ENCODE measurements at regions not wholly inside any gene's neighbourhood (a gene's known extent, or its start where the extent isn't known, plus 50 kb on each side); places are given as distances from the start of the nearest gene placed in this dataset.
A peak's percentile ranks its signal among the peaks of the same experiment; 100 is the strongest.

- TF ChIP-seq NFAT5 (CRISPR knock-in tag; IDR thresholded peaks at IDR 0.05): no peak
- no peak for TF ChIP-seq ZNF607 (CRISPR knock-in tag; IDR thresholded peaks at IDR 0.05; ENCODE audit: borderline replicate concordance)
- TF ChIP-seq USF2 (IDR thresholded peaks at IDR 0.05; ENCODE audit: low read depth, low read length): no peak
- TF ChIP-seq USF2 (CRISPR knock-in tag; IDR thresholded peaks at IDR 0.05; ENCODE audit: borderline replicate concordance): no peak
- no peak for TF ChIP-seq SP5 (CRISPR knock-in tag; IDR thresholded peaks at IDR 0.05; ENCODE audit: borderline replicate concordance, low read depth)
- TF ChIP-seq ISL2 (CRISPR knock-in tag; IDR thresholded peaks at IDR 0.05): peak; percentile 81
- no peak for TF ChIP-seq ZUFSP (CRISPR knock-in tag; IDR thresholded peaks at IDR 0.05; ENCODE audit: borderline replicate concordance)
- TF ChIP-seq ZBTB2 (CRISPR knock-in tag; IDR thresholded peaks at IDR 0.05; ENCODE audit: low read depth): no peak
- TF ChIP-seq ZNF609 (CRISPR knock-in tag; IDR thresholded peaks at IDR 0.05; ENCODE audit: borderline replicate concordance): peak; percentile 88
- TF ChIP-seq MZF1 (CRISPR knock-in tag; IDR thresholded peaks at IDR 0.05; ENCODE audit: borderline replicate concordance): no peak
- peak; percentile 68 for TF ChIP-seq BCL6 (CRISPR knock-in tag; IDR thresholded peaks at IDR 0.05)
Measured at GRCh38 chr2:204437815-204438756, 107.2 kb upstream of the PARD3B start (continued).
